OCI-LY7 (cell line): ENCODE measurements at regions not wholly inside any gene's neighbourhood (a gene's known extent, or its start where the extent isn't known, plus 50 kb on each side); places are given as distances from the start of the nearest gene placed in this dataset.

Experiments used
- BruUV-seq: library from RNA; stranded (reverse); fragments of 400-500 nt; replicated peaks from 2 replicates; lab custom pipeline; 2021; lab: Mats Ljungman, UMichigan
- CTCF ChIA-PET: fragments of 300-600 bp; sonication (Branson Sonifier 250); formaldehyde crosslinking; loops from one replicate; lab custom pipeline; 2022; ENCODE audit warnings: antibody characterized with exemption; ENCODE audit not compliant: unreplicated experiment; lab: Charles Lee
- POLR2A ChIA-PET: fragments of 300-600 bp; sonication (Branson Sonifier 250); formaldehyde crosslinking; loops from one replicate; lab custom pipeline; 2022; ENCODE audit warnings: antibody characterized with exemption; lab: Charles Lee
- DNase-seq: peaks from one replicate; pipeline ENCODE4 v3.0.0-alpha.2; 2015; ENCODE audit warnings: low spot score
- H2AFZ ChIP-seq: fragments of 200-600 bp; sonication (generic), shearing (Covaris generic); 2 replicates; pipeline ENCODE4 v1.6.1; 2014; ENCODE audit warnings: mild to moderate bottlenecking, antibody characterized with exemption, low read length, moderate library complexity
- H3K27ac ChIP-seq: fragments of 200-600 bp; sonication (generic); 2 replicates; pipeline ENCODE4 v1.5.1; 2014; ENCODE audit warnings: mixed run types, low read depth, mild to moderate bottlenecking, moderate library complexity, low read length, inconsistent platforms; ENCODE audit not compliant: poor library complexity, severe bottlenecking
- H3K36me3 ChIP-seq: fragments of 200-600 bp; sonication (generic); 2 replicates; pipeline ENCODE4 v1.6.1; 2014; ENCODE audit warnings: mild to moderate bottlenecking, antibody characterized with exemption, low read length, moderate library complexity, mixed read lengths; ENCODE audit not compliant: insufficient read depth
- H3K4me1 ChIP-seq: fragments of 200-600 bp; sonication (generic); 2 replicates; pipeline ENCODE4 v1.5.1; 2014; ENCODE audit warnings: mild to moderate bottlenecking, low read length; ENCODE audit not compliant: insufficient read depth, poor library complexity, severe bottlenecking
- H3K4me2 ChIP-seq: fragments of 200-600 bp; sonication (generic); 2 replicates; pipeline ENCODE4 v1.6.1; 2014; ENCODE audit warnings: mild to moderate bottlenecking, low read length
- H3K4me3 ChIP-seq: fragments of 200-600 bp; sonication (generic); 2 replicates; pipeline ENCODE4 v1.5.1; 2014; ENCODE audit warnings: mild to moderate bottlenecking, low read depth, low read length; ENCODE audit not compliant: poor library complexity, severe bottlenecking
- H3K79me2 ChIP-seq: fragments of 200-600 bp; sonication (generic); 2 replicates; pipeline ENCODE4 v1.6.1; 2016; ENCODE audit warnings: low read depth, mild to moderate bottlenecking, low read length, moderate library complexity, mixed read lengths; ENCODE audit not compliant: insufficient read depth
- H3K9me2 ChIP-seq: fragments of 200-600 bp; sonication (generic); 2 replicates; pipeline ENCODE4 v1.6.1; 2016; ENCODE audit warnings: mild to moderate bottlenecking, low read length, mixed read lengths; ENCODE audit not compliant: insufficient read depth
- H3K9me3 ChIP-seq: fragments of 200-600 bp; sonication (generic); 2 replicates; pipeline ENCODE4 v1.6.1; 2014; ENCODE audit warnings: mild to moderate bottlenecking, mixed run types, low read length, mixed read lengths
- H4K20me1 ChIP-seq: fragments of 200-600 bp; sonication (generic); 2 replicates; pipeline ENCODE4 v1.6.1; 2014; ENCODE audit warnings: mild to moderate bottlenecking, antibody characterized with exemption, low read length, moderate library complexity, mixed read lengths; ENCODE audit not compliant: insufficient read depth
- EZH2phosphoT487 ChIP-seq: fragments of 200-600 bp; sonication (generic); IDR thresholded peaks from 2 replicates; pipeline ENCODE4 v1.6.1; 2018; ENCODE audit warnings: low read depth, borderline replicate concordance, mild to moderate bottlenecking, mixed run types, antibody characterized with exemption, low read length, moderate library complexity, mixed read lengths
- intact Hi-C: fragments of 100-400 bp; cut with micrococcal nuclease; formaldehyde crosslinking; loops from one replicate; pipeline ENCODE4 v1.10.0; 2022; ENCODE audit not compliant: unreplicated experiment
- TF ChIP-seq, protein P1 (sequence below): fragments of 200-600 bp; sonication (generic); conservative IDR thresholded peaks from 2 replicates; pipeline ENCODE4 v1.5.1; 2014; ENCODE audit warnings: mild to moderate bottlenecking, antibody characterized with exemption, low read length, moderate library complexity, mixed read lengths

DNA sequence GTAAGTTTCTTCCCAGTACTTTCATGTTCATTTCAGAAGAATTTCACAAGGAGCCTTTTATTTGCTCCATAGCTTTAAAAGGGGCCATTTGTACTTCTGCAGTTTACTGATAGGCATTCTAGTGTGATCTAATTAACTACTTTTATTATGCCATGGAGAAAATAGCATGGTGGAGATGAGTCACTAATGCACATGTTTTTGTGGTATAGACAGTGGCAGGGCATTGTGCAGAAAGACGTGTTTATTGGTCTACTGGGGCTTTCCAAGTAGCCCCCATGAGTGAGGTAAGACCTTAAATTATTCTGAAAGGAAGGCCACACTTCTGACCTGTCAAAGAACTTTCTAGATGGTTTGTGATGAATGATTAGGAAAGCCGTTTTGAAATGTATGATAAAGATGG is 810.0 kb upstream of the NR2F2 start:
- H3K4me1 ChIP-seq, result no peaks in the 10 kb centered on the region
- CTCF ChIA-PET, result no interaction called here
- no peaks in the 10 kb centered on the region for H3K79me2 ChIP-seq
- DNase-seq, result no peak
- no peak overlapping the region for H3K27ac ChIP-seq
- no TSS peak for BruUV-seq
- POLR2A ChIA-PET, result no interaction called here
- H3K36me3 ChIP-seq, result no peaks in the 10 kb centered on the region
- TF ChIP-seq, protein P1, sequence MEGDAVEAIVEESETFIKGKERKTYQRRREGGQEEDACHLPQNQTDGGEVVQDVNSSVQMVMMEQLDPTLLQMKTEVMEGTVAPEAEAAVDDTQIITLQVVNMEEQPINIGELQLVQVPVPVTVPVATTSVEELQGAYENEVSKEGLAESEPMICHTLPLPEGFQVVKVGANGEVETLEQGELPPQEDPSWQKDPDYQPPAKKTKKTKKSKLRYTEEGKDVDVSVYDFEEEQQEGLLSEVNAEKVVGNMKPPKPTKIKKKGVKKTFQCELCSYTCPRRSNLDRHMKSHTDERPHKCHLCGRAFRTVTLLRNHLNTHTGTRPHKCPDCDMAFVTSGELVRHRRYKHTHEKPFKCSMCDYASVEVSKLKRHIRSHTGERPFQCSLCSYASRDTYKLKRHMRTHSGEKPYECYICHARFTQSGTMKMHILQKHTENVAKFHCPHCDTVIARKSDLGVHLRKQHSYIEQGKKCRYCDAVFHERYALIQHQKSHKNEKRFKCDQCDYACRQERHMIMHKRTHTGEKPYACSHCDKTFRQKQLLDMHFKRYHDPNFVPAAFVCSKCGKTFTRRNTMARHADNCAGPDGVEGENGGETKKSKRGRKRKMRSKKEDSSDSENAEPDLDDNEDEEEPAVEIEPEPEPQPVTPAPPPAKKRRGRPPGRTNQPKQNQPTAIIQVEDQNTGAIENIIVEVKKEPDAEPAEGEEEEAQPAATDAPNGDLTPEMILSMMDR, result no peak
- no peak for TF ChIP-seq EZH2phosphoT487
- H3K4me3 ChIP-seq, result no peak overlapping the region
- intact Hi-C loops, result no loop called here
- H3K4me2 ChIP-seq, result no peak overlapping the region
- H3K9me2 ChIP-seq, result no peaks in the 10 kb centered on the region
- no peaks in the 10 kb centered on the region for H4K20me1 ChIP-seq
- no peak overlapping the region for H2AFZ ChIP-seq
- H3K9me3 ChIP-seq, result no peaks in the 10 kb centered on the region

GRCh38 chr15:95520922-95521321 is 809.6 kb upstream of the NR2F2 start:
- no peaks in the 10 kb centered on the region for H3K4me1 ChIP-seq
- CTCF ChIA-PET, result no interaction called here
- H3K9me3 ChIP-seq, result no peaks in the 10 kb centered on the region

GRCh38 chr15:95522533-95522932 is 808.0 kb upstream of the NR2F2 start:
- no peaks in the 10 kb centered on the region for H3K9me3 ChIP-seq
- H3K4me2 ChIP-seq, result no peak overlapping the region
- no peaks in the 10 kb centered on the region for H3K4me1 ChIP-seq
- no peaks in the 10 kb centered on the region for H3K9me2 ChIP-seq
- TF ChIP-seq, protein P1, result no peak
- no peak for TF ChIP-seq EZH2phosphoT487
- POLR2A ChIA-PET, result no interaction called here
- H3K79me2 ChIP-seq, result no peaks in the 10 kb centered on the region
- BruUV-seq, result no TSS peak
- no peak overlapping the region for H3K27ac ChIP-seq
- H3K36me3 ChIP-seq, result no peaks in the 10 kb centered on the region
- H3K4me3 ChIP-seq, result no peak overlapping the region
- H4K20me1 ChIP-seq, result no peaks in the 10 kb centered on the region
- no peak overlapping the region for H2AFZ ChIP-seq
- no peak for DNase-seq
- CTCF ChIA-PET, result no interaction called here
- intact Hi-C loops, result no loop called here

More at GRCh38 chr15:95520922-95521321, 809.6 kb upstream of the NR2F2 start:
- intact Hi-C loops, result no loop called here
- H3K4me2 ChIP-seq, result no peak overlapping the region
- no TSS peak for BruUV-seq
- POLR2A ChIA-PET, result no interaction called here
- H3K9me2 ChIP-seq, result no peaks in the 10 kb centered on the region
- no peaks in the 10 kb centered on the region for H3K79me2 ChIP-seq
- no peaks in the 10 kb centered on the region for H3K36me3 ChIP-seq
- H2AFZ ChIP-seq, result no peak overlapping the region
- DNase-seq, result no peak
- H3K27ac ChIP-seq, result no peak overlapping the region
- no peaks in the 10 kb centered on the region for H4K20me1 ChIP-seq
- H3K4me3 ChIP-seq, result no peak overlapping the region
- TF ChIP-seq, protein P1, result no peak
- TF ChIP-seq EZH2phosphoT487, result no peak
